ENCODE measurements at regions not wholly inside any gene's neighbourhood (a gene's known extent, or its start where the extent isn't known, plus 50 kb on each side); places are given as distances from the start of the nearest gene placed in this dataset.

DNA sequence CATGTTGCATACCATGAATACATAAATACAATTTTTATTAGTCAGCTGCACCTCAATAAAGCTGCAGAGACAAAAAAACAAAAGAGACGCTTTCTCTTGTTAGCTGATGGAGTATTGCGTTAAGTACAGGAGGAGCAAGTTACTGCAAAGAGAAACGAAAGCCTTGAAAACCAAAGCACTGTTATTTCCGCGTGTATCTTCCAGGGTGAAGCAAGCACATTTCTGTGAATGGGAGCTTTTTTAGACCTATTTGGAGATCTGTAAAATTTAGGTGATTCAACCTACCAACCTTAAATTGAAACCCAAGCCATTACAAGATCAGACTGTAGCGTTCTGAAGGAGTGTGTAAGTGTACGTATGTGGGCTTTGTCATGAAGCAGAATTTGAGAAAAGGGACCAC, 390.4 kb downstream of the SOX9 start:
- no peak for DNase-seq

DNA sequence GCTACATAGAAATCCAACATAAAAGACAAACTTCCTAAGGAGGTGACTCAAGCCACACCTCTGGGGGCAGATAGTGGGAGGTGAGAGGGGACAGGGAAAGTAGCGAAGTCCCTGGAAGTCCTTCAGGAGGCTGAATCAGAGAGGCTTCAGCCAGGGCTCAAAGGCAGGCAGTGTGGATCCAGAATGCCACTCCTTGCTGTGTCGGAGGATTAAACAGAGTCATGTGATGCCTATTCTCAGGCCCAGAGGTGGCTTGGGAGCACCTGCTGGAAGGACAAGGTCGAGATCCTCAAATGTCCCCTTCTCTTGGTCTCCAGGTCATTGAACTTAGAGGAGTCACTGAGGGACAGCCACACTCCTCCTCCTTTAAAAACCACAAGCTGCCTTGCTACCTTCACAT, 391.1 kb downstream of the SOX9 start:
- DNase-seq: no peak

DNA sequence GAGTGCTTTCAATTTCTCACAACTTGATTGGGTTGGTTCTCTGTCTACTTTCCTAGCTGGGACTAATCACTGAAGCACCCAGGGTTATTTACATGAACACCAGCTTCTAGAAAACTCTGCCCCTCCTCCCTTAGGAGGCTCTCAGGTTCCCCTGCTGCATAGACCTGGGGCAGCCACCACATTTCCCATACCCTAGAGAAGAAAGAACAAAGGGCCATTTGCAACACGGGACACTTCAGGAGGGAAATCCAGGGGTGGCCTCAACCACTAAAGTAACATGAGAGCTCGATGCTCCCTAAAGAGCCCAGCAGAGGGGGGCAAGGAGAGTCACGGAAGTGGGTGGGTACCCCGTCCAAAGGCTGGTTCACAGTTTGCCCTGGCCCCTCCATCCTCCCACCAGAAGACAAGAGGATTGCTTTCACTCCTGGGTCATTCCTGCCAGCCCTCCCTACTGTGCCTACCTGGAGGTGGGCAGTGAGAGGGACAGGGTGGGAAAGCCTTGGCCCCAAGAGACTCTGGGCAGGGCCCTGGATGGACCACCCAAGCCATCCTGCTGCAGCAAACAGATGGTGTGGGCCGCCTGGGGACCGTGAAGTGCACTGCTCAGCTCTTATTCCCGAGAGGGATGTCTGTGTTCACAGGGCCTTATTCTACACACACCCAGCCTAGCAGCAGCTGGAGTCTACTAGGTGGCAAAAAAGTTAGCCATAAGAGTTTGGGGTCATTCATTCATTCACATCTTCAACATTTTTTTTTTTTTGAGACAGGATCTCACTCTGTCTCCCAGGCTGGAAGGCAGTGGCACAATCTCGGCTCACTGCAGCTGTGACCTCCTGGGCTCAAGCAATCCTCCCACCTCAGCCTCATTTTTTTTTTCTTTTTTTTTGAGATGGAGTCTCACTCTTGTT, 392.1 kb downstream of the SOX9 start:
- no peak for DNase-seq

DNA sequence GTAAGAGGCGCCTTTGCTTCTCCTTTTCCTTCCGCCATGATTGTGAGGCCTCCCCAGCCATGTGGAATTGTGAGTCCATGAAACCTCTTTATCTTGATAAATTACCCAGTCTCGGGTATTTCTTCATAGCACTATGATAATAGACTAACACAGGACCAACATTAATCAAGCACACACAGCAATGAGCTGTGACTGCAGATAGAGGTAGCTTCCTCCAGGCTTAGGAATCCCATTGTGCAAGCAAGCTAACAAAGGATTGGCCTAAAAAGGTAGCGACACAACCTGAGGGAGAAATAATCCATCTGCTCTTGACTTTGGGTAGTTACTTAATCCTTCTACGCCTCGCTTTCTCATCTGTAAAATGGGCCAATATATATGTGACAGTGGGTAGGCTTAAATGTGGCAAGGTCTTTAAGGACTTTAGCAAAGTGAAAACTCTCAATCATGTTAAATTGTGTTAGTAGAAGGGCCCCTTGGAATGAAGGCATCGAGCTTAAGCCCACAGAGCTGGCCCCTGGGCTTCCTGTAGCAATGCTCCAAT, 393.6 kb downstream of the SOX9 start:
- no peak for DNase-seq

DNA sequence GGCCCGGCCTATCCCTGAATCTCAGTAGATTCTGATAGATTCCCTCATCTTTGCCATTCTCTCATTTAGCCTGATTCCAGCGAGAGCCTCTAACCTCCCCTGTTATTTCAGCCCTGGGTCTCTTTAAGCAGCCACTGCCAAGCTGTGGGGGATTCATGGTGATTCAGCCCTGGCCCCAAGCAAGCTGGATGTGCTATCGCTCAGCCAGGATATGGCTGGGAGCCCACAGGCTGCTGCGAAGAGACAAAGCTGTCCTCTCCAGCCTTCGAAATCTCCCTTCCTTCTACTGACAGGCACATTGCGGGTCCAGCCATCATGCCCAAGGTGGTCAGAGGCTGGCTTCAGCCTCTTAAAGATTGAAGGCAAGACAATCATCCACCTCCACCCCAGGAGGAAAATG, 394.1 kb downstream of the SOX9 start:
- DNase-seq: no peak

DNA sequence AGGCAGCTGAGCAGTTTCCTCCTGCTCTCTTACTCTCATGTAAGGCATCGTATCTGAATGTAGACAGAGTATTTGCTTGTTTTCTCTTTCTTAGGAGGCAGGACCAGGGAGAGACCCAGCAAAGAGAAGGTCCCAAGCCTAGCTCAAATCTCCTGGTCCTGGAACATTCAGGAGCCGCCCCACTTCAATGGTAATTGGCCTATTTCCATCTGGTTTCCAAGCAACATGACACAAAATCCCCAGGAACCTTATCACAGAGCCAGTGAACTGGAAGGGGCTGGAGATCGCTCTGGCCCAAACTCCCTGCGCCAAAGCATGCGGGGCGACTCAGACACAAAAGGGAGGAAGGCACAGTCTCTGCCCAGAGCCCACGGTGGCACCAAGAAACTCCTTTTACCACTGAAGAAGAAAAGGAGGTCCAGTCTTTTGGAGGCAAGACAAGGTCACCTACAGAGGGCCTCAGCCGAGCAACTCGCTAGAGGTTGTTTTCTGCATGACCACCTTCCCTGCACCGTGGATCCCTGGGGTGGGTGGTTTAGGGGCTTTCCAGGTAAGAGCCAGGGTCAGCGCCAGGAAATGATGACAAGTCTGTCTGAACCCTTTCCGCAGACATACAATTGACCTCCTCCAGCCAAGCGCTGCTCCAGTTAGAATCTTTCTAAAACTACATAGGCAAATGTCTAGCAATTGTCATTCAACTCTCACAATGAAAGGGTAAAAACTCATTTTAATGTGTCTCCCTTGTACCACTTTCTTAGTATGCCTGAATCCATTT, 394.7 kb downstream of the SOX9 start:
- no peak for DNase-seq

DNA sequence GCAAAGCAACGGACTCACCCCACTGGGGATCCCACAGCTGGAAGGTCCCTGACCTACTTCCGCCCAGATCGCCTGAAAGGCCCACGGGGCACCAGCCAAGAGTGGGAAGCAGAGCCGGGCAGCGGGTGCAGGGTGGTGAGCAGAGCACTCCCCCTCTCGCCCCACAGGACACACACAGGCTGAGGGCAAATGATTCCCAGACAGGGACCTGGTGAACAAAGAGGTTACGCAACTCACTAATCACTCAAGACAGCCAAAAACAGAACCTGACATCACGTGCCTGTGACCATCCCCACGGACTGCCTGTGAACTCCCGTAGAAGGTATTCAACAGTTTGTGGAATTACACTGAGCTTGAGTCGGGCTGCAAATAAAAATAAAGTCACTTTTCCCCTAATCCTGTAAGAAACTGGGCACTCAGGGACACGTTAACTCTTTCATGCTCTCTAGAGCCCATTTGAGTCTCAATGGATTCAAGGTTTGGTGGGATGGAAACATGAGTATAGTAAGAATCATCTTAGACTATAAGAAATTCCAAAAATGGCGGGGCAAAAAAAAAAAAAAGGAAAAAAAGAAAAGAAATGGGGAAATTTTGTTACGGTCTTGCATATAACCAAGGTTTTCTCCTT, 396.1 kb downstream of the SOX9 start:
- no peak for DNase-seq

DNA sequence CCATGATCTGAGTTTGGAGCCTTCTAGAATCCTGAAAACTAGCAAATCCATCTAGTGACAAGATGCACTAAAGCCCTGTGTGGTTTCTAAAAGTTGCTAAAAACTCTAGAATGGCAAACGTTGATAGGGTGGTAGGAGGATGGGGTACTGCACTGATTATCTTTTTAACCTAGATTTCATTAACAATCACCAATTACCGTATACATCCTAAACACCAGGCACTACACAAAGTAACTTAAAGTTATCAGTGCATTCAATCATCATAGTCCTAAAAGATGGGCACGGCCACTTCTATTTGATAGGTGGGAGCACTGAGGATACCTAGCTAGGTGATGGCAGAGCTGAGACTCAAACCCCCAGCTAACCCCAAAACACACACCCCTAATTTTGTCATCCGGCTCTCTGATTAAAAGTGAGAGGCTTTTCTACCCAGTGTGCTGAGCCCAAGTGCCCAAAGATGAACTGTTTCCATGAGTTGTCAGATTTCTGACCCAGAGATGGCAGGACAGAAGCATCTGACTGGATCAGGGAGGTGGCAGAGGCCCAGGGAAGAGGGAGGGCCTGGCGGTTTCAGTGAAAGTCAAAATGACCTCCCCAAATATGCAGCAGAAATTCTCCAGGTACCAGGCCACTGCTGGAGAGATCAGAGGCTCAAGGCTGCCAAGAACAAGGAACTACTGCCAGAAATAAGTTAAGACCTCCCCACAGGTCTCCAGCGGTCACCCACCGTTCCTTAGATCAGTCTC, 396.8 kb downstream of the SOX9 start:
- DNase-seq: no peak

DNA sequence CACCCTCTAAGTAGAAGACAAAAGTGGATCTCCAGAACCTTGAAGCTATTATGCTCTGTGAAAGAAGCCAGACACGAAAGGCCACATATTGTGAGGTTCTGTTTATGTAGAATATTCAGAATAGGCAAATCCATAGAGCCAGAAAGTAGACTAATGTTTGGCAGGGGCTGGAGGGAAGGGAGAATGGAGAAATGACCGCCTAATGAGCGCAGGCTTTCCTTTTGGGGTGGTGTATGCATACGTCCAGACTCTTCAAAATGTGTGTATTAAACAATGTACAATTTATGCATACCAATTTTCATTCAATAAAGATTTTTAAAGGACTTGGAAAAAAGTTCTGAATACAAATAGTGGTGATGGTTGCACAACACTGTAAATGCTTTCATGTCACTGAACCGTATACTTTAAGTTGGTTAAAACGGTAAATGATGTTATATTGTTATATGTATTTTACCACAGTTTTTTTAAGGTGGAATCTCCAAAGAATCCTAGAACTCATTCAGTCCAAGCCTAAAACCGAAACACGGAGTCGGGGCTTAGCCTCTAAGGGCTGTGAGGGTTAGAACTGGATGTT, 397.4 kb downstream of the SOX9 start:
- no peak for DNase-seq

DNA sequence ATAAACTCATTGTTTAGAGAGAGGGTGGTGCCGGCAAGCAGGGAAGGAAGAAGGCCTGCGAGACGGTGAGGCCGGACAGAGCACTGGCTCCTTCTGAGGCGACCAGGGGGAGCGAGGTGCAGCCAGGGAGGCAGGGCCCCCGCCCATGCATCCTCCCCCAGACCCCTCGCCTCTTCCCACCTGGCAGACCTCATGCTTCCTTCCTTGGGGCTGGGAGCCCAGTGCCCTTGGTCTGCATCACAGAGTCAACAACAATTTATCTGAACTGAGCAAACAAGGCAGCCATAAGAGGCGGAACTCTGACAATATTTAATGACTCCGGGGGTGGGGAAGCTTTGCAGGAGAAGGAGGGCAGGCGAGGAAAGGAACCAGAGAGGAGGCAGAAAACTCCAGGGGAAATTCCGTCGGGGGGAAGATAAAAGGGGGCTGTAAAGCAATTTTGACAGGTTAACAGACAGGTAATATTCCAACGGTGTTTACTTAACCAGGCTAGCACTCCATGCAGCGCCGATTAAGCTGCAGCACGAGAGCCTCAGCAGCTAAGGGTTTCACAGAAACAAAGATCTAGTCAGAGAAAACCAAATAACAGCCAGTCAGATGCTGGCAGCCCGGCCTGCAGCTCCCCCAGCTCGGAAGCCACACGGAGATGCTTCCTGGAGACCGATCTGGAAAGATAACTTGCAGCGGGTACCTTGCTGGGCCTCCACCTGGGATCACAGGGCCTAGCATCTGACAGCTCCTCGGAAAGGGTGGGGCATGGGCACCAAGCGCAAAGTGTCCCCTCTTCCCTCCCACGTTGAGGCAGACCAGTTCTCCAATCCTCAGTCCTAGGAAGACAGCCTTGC, 398.2 kb downstream of the SOX9 start:
- DNase-seq: no peak

DNA sequence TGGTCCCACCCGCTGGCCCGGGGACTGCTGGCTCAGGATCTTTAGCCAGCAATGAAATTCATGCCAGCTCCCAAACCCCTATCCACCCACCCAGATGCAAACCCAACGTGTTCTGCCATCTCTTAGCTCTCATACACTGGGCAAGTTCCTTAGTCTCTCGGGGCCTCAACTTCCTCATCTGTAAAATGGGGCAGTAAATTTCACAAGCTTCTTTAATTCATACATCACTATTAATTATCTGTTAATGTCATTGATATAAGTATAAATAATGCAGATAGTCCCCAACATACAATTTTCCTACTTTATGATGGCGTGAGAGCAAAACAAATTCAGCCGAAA, 398.7 kb downstream of the SOX9 start:
- no peak for DNase-seq

DNA sequence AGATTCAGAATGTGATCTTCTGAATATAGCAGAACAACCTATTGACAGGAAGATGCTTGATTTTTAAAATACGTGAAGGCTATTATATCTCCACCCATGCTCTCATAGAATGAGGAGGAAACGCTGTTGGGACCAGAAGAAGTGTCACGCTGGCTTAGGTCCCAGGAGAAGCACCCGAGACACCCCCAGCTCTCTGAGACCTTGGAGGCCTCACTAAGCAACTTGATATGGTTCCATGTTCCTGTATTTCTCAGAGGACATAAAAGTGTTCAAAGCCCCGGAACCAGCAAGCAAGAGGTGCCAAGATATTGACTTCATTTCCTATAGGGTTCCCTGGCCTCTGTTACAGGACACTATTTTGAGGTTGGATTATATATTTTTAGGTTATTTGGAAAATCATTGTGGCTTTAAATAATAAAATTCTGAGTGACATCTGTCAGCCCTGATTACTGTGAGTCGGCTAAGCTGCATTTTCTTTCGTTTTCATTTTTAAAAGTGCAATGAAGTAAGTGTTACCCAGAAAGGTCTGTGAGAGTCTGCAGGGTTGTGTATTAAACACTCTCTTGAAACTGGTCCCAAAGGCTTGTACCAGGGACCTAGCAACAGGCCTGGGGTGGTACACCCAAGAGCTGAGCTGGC, 400.0 kb downstream of the SOX9 start:
- no peak for DNase-seq

DNA sequence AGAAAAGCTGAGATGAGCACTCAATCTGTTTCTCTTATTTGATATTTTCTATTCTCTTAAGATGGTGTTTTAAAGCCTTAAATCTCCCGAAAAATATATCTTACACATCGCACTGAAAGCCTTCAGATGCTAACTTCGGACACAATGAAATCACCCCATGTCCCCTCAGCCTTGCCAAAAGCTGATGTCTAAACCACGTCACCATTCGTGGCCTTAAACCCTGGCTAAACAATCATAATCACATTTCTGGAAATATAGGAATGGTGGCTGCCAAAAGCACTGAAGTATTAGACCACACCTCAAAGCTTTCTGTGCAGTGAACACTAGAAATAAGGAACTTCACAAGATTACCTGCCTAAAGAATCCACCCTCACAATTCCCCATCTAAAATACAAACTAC, 402.7 kb downstream of the SOX9 start:
- DNase-seq: no peak

DNA sequence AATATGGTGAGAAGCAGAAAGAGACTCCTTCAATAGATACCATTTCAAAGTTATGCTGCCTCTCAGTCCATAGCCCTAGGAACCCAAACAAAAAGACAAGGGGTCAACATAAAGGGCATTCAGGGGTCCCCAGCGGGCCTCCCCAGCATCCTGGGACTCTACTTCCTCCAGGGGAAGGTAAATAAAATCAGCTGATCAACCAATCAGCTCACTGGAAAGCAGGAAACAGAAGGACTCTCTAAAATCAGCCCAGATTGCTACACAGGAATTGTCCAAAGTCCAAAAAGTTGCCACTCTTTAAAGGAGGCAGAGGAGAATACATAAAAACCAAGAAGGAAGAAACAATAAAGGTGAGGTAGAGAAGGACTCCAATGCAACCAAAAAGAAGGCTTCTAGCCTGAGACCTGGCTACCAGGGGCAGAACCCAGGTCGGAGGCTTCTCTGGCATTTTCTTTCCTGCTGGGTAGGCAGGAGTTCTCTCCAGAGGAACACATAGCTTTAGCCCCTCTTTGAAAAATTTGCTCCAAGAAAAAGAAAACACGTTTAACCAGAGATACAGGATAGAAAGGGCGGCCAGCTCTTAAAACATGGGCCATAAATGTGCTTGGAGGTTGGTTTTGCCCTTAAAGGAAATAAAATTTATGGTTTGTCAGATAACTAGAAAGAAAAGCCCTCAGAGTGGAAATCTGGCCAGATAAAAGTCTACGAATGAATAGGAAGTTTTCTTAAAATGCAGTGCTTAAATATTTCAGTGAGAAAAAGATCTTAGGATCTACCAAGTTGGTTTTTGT, 404.6 kb downstream of the SOX9 start:
- DNase-seq: no peak

DNA sequence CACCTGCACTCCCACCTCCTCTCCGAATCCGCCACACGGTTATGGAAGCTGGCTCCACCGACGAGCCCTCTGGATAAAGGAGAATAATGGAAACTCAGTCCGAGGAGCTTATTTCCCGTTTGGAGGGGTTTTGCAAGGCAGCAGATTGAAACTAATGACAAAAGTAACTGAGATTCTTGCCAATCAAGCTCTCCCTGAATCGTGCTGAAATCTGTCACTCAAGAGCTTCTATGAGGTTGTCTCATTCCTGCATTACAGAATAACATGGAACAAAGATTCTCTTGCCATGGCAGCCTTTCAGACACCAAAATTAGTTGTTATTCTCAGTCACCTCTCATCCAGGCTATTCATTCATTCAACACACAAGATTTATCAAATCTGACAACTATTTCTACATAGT, 405.9 kb downstream of the SOX9 start:
- no peak for DNase-seq

DNA sequence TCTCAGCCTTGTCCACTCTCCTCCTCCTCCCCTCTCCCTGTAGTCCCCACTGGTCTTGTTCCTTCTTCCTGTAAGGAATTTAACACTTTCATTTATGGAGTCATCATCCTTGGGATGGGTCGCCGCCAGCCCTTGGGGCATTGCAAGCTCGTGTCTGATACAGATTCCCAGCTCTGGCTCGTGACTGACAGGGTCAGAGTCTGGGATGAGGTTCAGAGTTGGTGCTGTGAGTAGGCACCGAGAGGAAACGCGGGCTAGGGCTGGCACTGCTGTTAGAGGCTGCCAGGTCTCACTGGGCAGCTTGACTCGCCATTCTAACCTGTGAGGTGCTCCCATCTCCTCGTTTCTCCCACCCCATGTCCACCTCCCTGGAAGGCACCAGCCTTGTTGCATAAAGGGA, 407.0 kb downstream of the SOX9 start:
- no peak for DNase-seq

DNA sequence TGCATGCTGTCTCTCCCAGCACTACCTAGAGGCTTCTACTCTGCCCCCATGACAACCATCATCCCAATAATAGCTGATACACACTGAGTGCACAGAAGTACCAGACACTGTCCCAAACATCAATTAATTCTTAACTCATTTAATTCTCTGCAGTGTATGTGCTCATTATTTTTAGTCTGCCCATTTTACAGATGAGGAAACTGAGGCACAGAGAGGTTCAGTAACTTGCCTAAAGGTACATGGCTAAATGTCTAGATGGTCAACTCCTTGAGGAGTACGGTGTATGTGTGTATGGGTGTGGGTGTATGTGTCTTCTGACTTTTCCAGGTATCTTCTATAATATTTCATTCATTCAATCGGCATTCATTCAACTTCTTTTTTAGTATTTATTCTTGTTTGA, 407.9 kb downstream of the SOX9 start:
- no peak for DNase-seq

DNA sequence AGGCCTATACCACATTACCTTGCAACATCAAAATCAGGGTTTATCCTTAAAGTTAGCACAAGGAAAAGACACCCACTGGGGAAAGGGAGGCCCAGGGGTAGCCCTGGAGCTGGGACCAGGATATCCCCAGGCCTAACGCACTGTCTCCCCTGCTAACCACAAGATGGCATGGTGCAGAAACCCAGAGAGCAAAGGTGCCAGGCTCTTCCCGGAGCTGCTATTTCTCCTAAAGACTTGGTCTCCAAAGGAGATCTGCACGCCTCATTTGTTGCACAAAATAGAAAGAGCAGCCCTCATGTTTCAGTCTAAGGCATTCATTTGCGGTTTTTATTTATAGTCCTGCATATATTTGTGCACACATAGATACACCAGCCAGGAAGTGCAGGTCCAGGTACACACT, 408.6 kb downstream of the SOX9 start:
- DNase-seq: no peak

DNA sequence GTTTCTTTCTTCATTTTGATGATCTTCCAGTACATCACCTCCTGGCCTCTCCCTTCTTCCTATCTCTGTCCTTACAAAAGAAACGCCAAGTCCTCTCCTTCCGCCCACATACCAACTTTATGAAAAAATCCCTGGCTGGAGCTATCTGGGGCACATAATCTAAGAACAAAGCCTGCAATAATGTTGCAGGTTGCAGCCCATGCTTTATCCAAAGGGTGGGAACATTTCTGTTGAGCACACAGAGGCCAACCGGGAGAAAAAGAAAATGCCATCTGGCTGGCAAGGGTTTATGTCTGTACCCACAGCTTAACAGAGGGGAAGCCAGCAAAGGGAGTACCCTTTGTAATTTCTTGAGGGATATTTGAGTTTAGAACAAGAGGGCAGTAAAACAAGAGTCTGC, 409.6 kb downstream of the SOX9 start:
- no peak for DNase-seq

DNA sequence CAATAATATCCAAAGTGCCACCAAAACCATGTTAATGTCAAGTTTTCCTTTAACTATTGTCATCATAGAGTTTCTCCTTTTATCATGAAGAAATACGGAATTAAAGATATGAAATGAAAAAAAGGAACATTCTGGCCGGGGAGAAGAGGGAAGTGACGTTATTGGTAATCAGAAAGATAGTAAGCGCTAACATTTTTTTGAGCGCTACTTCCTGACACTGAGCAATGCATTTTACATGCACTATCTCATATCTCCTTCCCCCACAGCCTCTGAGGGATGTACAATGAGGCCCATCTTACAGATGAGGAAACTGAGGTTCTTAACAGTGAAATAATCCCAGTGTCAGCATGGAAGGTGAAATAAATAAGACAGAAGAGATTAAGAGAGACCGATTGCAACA, 410.9 kb downstream of the SOX9 start:
- DNase-seq: no peak
